ENCODE measurements at regions not wholly inside any gene's neighbourhood (a gene's known extent, or its start where the extent isn't known, plus 50 kb on each side); places are given as distances from the start of the nearest gene placed in this dataset.
"Not testable (repeated sequence)": the region's sequence is repeated elsewhere in the genome, so short reads cannot be mapped to it uniquely, and the experiment has no call there.

- DNase-seq (ENCODE audit: low read depth in 1 of 2, low spot score in 1 of 2), result no peak
These were observed 1588.0 kb downstream of the GRIK2 start for GRCh38 chr6:102981490-102982015.

- DNase-seq (ENCODE audit: low read depth in 1 of 2, low spot score in 1 of 2), result no peak
These were observed 1587.4 kb downstream of the GRIK2 start for GRCh38 chr6:102980951-102981350.

GRCh38 chr6:102961902-102962301 lies 1568.4 kb downstream of the GRIK2 start:
- DNase-seq (ENCODE audit: low read depth in 1 of 2, low spot score in 1 of 2), result no peak

- DNase-seq (ENCODE audit: low read depth in 1 of 2, low spot score in 1 of 2), result no peak
These were observed 1557.5 kb downstream of the GRIK2 start for GRCh38 chr6:102950967-102951366.

GRCh38 chr6:102944475-102944874 lies 1551.0 kb downstream of the GRIK2 start:
- DNase-seq (ENCODE audit: low read depth in 1 of 2, low spot score in 1 of 2), result no peak

- DNase-seq (ENCODE audit: low read depth in 1 of 2, low spot score in 1 of 2), result no peak
These were observed 1548.7 kb downstream of the GRIK2 start for GRCh38 chr6:102942206-102942605.

- DNase-seq (ENCODE audit: low read depth in 1 of 2, low spot score in 1 of 2), result no peak
These were observed 1543.5 kb downstream of the GRIK2 start for GRCh38 chr6:102936959-102937358.

- DNase-seq (ENCODE audit: low read depth in 1 of 2, low spot score in 1 of 2), result no peak
These were observed 1534.6 kb downstream of the GRIK2 start for GRCh38 chr6:102928109-102928508.

- no peak for DNase-seq (ENCODE audit: low read depth in 1 of 2, low spot score in 1 of 2)
These were observed 1524.7 kb downstream of the GRIK2 start for GRCh38 chr6:102918161-102918560.

- no peak for DNase-seq (ENCODE audit: low read depth in 1 of 2, low spot score in 1 of 2)
These were observed 1518.1 kb downstream of the GRIK2 start for GRCh38 chr6:102911571-102911970.

GRCh38 chr6:102910701-102911139 lies 1517.2 kb downstream of the GRIK2 start:
- DNase-seq (ENCODE audit: low read depth in 1 of 2, low spot score in 1 of 2), result not testable (repeated sequence)

- DNase-seq (ENCODE audit: low read depth in 1 of 2, low spot score in 1 of 2), result no peak
These were observed 1513.7 kb downstream of the GRIK2 start for GRCh38 chr6:102907181-102907580.

- no peak for DNase-seq (ENCODE audit: low read depth in 1 of 2, low spot score in 1 of 2)
These were observed 1509.0 kb downstream of the GRIK2 start for GRCh38 chr6:102902471-102902870.

- DNase-seq (ENCODE audit: low read depth in 1 of 2, low spot score in 1 of 2), result no peak
These were observed 1502.2 kb downstream of the GRIK2 start for GRCh38 chr6:102895683-102896082.

GRCh38 chr6:102885165-102885564 lies 1491.7 kb downstream of the GRIK2 start:
- no peak for DNase-seq (ENCODE audit: low read depth in 1 of 2, low spot score in 1 of 2)

- DNase-seq (ENCODE audit: low read depth in 1 of 2, low spot score in 1 of 2), result no peak
These were observed 1459.9 kb downstream of the GRIK2 start for GRCh38 chr6:102853249-102853955.

GRCh38 chr6:102848796-102849195 lies 1455.3 kb downstream of the GRIK2 start:
- DNase-seq (ENCODE audit: low read depth in 1 of 2, low spot score in 1 of 2), result no peak

- no peak for DNase-seq (ENCODE audit: low read depth in 1 of 2, low spot score in 1 of 2)
These were observed 1454.7 kb downstream of the GRIK2 start for GRCh38 chr6:102848210-102848609.

- DNase-seq (ENCODE audit: low read depth in 1 of 2, low spot score in 1 of 2), result no peak
These were observed 1447.6 kb downstream of the GRIK2 start for GRCh38 chr6:102841060-102841459.

- DNase-seq (ENCODE audit: low read depth in 1 of 2, low spot score in 1 of 2), result no peak
These were observed 1438.5 kb downstream of the GRIK2 start for GRCh38 chr6:102832021-102832420.

- DNase-seq (ENCODE audit: low read depth in 1 of 2, low spot score in 1 of 2), result no peak
These were observed 1426.6 kb downstream of the GRIK2 start for GRCh38 chr6:102820098-102820497.

- DNase-seq (ENCODE audit: low read depth in 1 of 2, low spot score in 1 of 2), result no peak
These were observed 1421.7 kb downstream of the GRIK2 start for GRCh38 chr6:102815207-102815606.
